DND-41 (cell line): ENCODE measurements at regions not wholly inside any gene's neighbourhood (a gene's known extent, or its start where the extent isn't known, plus 50 kb on each side); places are given as distances from the start of the nearest gene placed in this dataset.
A peak's percentile ranks its signal among the peaks of the same experiment; 100 is the strongest.

ENCODE experiments used
- ATAC-seq: fragments of 200-7000 bp; cut with Tn5 transposase; 3 replicates; pipeline ENCODE4 v1.9.1; 2021; ENCODE audit warnings: low read depth; ENCODE audit not compliant: insufficient read depth
- DNase-seq: peaks from one replicate; pipeline ENCODE4 v3.0.0-alpha.2; 2020
- H2AFZ ChIP-seq: 2 replicates; pipeline ENCODE4 v1.6.0; 2012; ENCODE audit warnings: low read depth, low read length
- H3K27ac ChIP-seq: 2 replicates; pipeline ENCODE4 v1.5.1; 2012; ENCODE audit warnings: low read length, inconsistent platforms
- H3K27me3 ChIP-seq: fragments of 200-600 bp; sonication (generic); 2 replicates; pipeline ENCODE4 v1.6.0; 2012; ENCODE audit warnings: low read length, mild to moderate bottlenecking, inconsistent platforms; ENCODE audit not compliant: insufficient read depth, poor library complexity
- H3K36me3 ChIP-seq: 2 replicates; pipeline ENCODE4 v1.5.1; 2012; ENCODE audit warnings: low read length, inconsistent platforms; ENCODE audit not compliant: insufficient read depth
- H3K4me1 ChIP-seq: 2 replicates; pipeline ENCODE4 v1.5.1; 2012; ENCODE audit warnings: mild to moderate bottlenecking, low read length; ENCODE audit not compliant: insufficient read depth
- H3K4me2 ChIP-seq: 2 replicates; pipeline ENCODE4 v1.6.0; 2012; ENCODE audit warnings: mild to moderate bottlenecking, moderate library complexity, low read length, inconsistent platforms; ENCODE audit not compliant: insufficient read depth
- H3K4me3 ChIP-seq, 2 experiments: fragments of 200-600 bp in 1 of 2; shearing (Covaris generic) in 1 of 2; 2 replicates each; pipeline ENCODE4 v1.5.1; 2012 to 2016; ENCODE audit warnings: inconsistent platforms in 2 of 2, low read length in 2 of 2, mild to moderate bottlenecking in 2 of 2, low read depth in 1 of 2, moderate library complexity in 1 of 2
- H3K79me2 ChIP-seq: 2 replicates; pipeline ENCODE4 v1.6.0; 2012; ENCODE audit warnings: low read length, inconsistent platforms; ENCODE audit not compliant: insufficient read depth
- H3K9ac ChIP-seq: 2 replicates; pipeline ENCODE4 v1.6.0; 2012; ENCODE audit warnings: low read depth, mild to moderate bottlenecking, inconsistent platforms, low read length, moderate library complexity
- H3K9me3 ChIP-seq: 2 replicates; pipeline ENCODE4 v1.5.1; 2012; ENCODE audit warnings: low read length, moderate library complexity, mild to moderate bottlenecking, inconsistent platforms; ENCODE audit not compliant: insufficient read depth, severe bottlenecking
- H4K20me1 ChIP-seq: 2 replicates; pipeline ENCODE4 v1.6.0; 2012; ENCODE audit warnings: low read length; ENCODE audit not compliant: insufficient read depth
- EZH2 ChIP-seq: IDR thresholded peaks from 3 replicates; pipeline ENCODE4 v1.6.1; 2012; ENCODE audit warnings: borderline replicate concordance, low read depth, mild to moderate bottlenecking, moderate library complexity, low read length, inconsistent platforms; ENCODE audit not compliant: severe bottlenecking
- TF ChIP-seq, protein P1 (sequence below): IDR thresholded peaks from 2 replicates; pipeline ENCODE4 v1.5.1; 2012; ENCODE audit warnings: borderline replicate concordance, low read length, moderate library complexity, mild to moderate bottlenecking; ENCODE audit not compliant: poor library complexity, severe bottlenecking; ENCODE audit errors: extremely low read depth

DNA sequence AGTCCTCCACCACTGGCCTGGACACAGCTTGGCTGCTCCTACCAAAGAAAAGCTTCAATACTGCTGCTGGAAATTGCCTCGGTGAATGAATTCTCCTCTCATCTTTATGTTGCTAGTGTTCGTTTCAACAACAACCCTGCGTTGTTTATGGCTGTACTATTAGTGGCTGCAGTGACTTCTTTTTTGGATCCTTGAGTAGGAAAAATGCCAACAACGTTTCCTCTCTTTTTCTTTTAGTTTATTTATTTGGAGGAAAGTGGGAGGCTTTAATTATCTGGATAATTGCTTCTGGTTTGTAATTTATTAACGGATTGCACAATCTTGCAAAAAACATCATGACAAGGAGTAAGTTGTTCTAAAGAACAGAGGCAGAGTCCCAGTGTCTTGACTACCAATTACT lies 464.1 kb upstream of the TRAM1L1 start:
- H3K79me2 ChIP-seq = no peaks in the 10 kb centered on the region
- no peak overlapping the region for H3K4me2 ChIP-seq
- H3K27ac ChIP-seq = no peak overlapping the region
- no peak overlapping the region for H2AFZ ChIP-seq
- H3K9ac ChIP-seq = no peak overlapping the region
- no peaks in the 10 kb centered on the region for H3K9me3 ChIP-seq
- H3K36me3 ChIP-seq = no peaks in the 10 kb centered on the region
- no peak for TF ChIP-seq EZH2
- TF ChIP-seq, protein P1, sequence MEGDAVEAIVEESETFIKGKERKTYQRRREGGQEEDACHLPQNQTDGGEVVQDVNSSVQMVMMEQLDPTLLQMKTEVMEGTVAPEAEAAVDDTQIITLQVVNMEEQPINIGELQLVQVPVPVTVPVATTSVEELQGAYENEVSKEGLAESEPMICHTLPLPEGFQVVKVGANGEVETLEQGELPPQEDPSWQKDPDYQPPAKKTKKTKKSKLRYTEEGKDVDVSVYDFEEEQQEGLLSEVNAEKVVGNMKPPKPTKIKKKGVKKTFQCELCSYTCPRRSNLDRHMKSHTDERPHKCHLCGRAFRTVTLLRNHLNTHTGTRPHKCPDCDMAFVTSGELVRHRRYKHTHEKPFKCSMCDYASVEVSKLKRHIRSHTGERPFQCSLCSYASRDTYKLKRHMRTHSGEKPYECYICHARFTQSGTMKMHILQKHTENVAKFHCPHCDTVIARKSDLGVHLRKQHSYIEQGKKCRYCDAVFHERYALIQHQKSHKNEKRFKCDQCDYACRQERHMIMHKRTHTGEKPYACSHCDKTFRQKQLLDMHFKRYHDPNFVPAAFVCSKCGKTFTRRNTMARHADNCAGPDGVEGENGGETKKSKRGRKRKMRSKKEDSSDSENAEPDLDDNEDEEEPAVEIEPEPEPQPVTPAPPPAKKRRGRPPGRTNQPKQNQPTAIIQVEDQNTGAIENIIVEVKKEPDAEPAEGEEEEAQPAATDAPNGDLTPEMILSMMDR = no peak
- ATAC-seq = no peak
- no peak overlapping the region for H3K4me3 ChIP-seq
- H4K20me1 ChIP-seq = no peaks in the 10 kb centered on the region
- H3K27me3 ChIP-seq = no peaks in the 10 kb centered on the region
- no peaks in the 10 kb centered on the region for H3K4me1 ChIP-seq
- no peak for DNase-seq

DNA sequence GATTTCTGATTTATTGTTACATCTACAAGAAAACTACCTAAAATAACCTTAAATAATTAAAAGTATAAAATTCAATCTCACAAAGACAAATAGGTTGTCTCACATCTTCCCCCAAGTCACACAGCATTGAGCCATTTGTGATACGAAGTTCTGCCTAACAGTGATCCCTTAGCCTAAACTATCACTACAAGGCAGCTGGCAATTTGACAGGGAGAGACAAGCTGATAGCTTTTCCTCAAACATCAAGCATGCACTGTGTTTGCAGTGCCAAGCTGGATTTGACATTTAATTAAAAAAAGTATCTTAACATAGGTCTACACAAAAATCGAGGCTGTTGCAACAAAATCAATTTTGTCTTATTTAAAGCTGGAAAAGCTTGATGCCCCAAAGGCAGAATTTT lies 464.7 kb upstream of the TRAM1L1 start:
- Histone ChIP-seq H3K27ac (no peak overlapping the region), H3K4me3 (no peak overlapping the region), H3K4me1 (no peaks in the 10 kb centered on the region), H3K79me2 (no peaks in the 10 kb centered on the region), H2AFZ (no peak overlapping the region), H3K9me3 (no peaks in the 10 kb centered on the region), H4K20me1 (no peaks in the 10 kb centered on the region), H3K36me3 (no peaks in the 10 kb centered on the region), H3K9ac (no peak overlapping the region), H3K27me3 (no peaks in the 10 kb centered on the region), H3K4me2 (no peak overlapping the region)
- DNase-seq (no peak), ATAC-seq (no peak)
- TF ChIP-seq, protein P1 = no peak
- no peak for TF ChIP-seq EZH2

DNA sequence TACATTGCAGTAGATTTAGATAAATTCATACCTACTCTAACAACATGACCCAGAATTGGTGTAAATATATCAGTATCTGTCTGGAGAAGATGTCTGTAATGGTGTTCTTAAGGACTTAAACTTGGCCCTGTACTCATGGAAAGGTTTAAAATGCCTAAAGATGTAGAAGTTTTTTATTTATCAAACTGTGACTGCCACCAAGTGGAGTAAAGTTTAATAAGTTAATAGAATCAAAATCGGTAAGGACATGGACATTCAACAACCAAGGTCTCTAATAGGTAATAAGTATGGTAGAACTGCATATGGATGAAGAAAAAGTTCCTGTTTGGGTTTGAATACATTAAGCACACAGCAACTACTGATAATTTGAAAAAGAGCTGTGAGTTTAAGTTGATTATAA lies 474.0 kb upstream of the NDST3 start:
- no peaks in the 10 kb centered on the region for H3K9me3 ChIP-seq
- no peaks in the 10 kb centered on the region for H3K27me3 ChIP-seq
- no peak overlapping the region for H3K27ac ChIP-seq
- no peaks in the 10 kb centered on the region for H3K4me1 ChIP-seq
- no peaks in the 10 kb centered on the region for H3K79me2 ChIP-seq
- DNase-seq = no peak
- H4K20me1 ChIP-seq = no peaks in the 10 kb centered on the region
- TF ChIP-seq, protein P1 = peak; percentile 15
- no peak for TF ChIP-seq EZH2
- H3K4me2 ChIP-seq = no peak overlapping the region
- no peak overlapping the region for H3K4me3 ChIP-seq
- no peaks in the 10 kb centered on the region for H3K36me3 ChIP-seq
- no peak for ATAC-seq
- H3K9ac ChIP-seq = no peak overlapping the region
- no peak overlapping the region for H2AFZ ChIP-seq

DNA sequence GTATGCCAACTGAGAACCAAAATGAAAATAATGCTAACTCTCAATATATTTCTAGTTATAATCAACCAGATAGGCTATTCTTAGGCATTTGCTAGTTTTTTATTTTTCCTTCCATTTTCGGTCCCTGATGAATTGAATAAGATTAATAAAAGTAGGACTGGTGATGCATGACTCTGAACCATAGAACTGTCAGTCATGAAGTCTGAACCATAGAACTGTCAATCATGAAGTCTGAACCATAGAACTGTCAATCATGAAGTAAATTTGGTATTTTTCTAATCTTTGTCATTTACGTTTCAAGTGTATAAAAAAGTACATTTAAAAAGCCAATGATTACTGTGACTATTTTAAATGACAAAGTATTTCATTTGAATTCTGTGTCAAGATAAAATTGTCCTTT lies 460.2 kb upstream of the NDST3 start:
- H3K36me3 ChIP-seq = no peaks in the 10 kb centered on the region
- peaks cover 21% of the 10 kb centered on the region for H3K4me1 ChIP-seq
- DNase-seq (no peak), ATAC-seq (no peak)
- H3K4me3 ChIP-seq = no peak overlapping the region
- H4K20me1 ChIP-seq = no peaks in the 10 kb centered on the region
- H3K27ac ChIP-seq = no peak overlapping the region
- no peak overlapping the region for H2AFZ ChIP-seq
- TF ChIP-seq EZH2 = no peak
- H3K9ac ChIP-seq = no peak overlapping the region
- no peak overlapping the region for H3K4me2 ChIP-seq
- H3K9me3 ChIP-seq = no peaks in the 10 kb centered on the region
- H3K27me3 ChIP-seq = no peaks in the 10 kb centered on the region
- H3K79me2 ChIP-seq = no peaks in the 10 kb centered on the region
